ENCODE measurements at regions not wholly inside any gene's neighbourhood (a gene's known extent, or its start where the extent isn't known, plus 50 kb on each side); places are given as distances from the start of the nearest gene placed in this dataset.

GRCh38 chr10:81213370-81213769 is 661.6 kb upstream of the NRG3 start:
- no peak for TF ChIP-seq CTCF (IDR thresholded peaks at IDR 0.05; ENCODE audit: control extremely low read depth, extremely low read depth, low read depth, missing control alignments)
- DNase-seq (ENCODE audit: extremely low spot score), result no peak
- POLR2A ChIA-PET, result no interaction called here
- CTCF ChIA-PET, result no interaction called here

DNA sequence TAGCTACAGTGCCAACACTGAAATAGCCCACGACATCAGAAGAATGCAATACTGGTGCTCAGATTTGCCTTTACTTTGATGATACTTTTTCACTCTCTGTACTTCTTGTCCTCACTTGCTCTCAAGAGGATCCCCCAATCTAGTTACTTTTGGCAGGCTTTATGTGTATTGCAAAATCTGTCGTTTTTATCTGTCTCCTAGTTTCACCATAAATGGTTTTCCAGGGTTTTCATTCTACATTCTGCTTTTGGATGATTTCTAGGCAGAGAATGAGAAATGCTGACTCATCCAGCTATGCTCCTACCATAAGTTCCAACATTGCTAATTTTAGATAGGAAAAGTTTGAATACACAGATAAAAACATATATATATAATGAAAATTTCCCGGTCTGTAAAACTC is 659.5 kb upstream of the NRG3 start:
- no peak for DNase-seq (ENCODE audit: extremely low spot score)
- no peak for TF ChIP-seq CTCF (IDR thresholded peaks at IDR 0.05; ENCODE audit: control extremely low read depth, extremely low read depth, low read depth, missing control alignments)
- ChIA-PET POLR2A (no interaction called here), CTCF (no interaction called here)

DNA sequence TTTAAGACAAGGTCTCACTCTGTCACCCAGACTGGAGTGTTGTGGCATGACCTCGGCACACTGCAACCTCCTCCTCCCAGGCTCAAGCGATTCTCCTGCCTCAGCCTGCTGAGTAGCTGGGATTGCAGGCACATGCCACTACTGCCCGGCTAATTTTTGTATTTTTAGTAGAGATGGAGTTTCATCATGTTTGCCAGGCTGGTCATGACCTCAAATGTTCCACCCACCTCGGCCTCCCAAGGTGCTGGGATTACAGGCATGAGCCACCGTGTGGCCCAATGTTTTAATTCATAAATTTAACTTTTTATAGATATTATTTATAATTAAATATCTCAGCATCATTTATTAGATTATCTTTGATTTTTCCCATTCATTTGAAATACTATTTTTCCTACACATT is 658.0 kb upstream of the NRG3 start:
- ChIA-PET POLR2A (no interaction called here), CTCF (no interaction called here)
- TF ChIP-seq CTCF (IDR thresholded peaks at IDR 0.05; ENCODE audit: control extremely low read depth, extremely low read depth, low read depth, missing control alignments), result no peak
- DNase-seq (ENCODE audit: extremely low spot score), result no peak

- TF ChIP-seq CTCF (IDR thresholded peaks at IDR 0.05; ENCODE audit: control extremely low read depth, extremely low read depth, low read depth, missing control alignments), result no peak
- CTCF ChIA-PET, result no interaction called here
- no peak for DNase-seq (ENCODE audit: extremely low spot score)
- POLR2A ChIA-PET, result no interaction called here
Observed at GRCh38 chr10:81218307-81218706, 656.7 kb upstream of the NRG3 start.

DNA sequence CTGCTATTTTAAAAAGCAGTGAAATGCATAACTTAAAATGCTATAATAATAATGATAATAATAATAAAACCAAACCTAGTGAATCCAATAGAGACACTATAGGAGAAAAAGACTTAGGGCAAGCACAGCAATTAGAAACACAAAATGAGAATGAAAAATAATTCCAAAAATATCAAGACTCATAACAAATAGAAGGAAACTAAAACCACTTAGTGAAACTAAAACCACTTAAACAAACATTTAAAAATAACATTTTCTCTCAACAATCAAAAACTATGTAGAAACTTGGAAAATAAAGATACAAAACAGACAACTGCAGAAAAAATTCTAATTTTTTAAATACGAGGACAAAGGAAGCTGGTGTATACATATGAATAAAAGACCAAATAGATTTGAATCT is 655.2 kb upstream of the NRG3 start:
- no peak for DNase-seq (ENCODE audit: extremely low spot score)
- ChIA-PET CTCF (no interaction called here), POLR2A (no interaction called here)
- TF ChIP-seq CTCF (IDR thresholded peaks at IDR 0.05; ENCODE audit: control extremely low read depth, extremely low read depth, low read depth, missing control alignments), result no peak

- POLR2A ChIA-PET, result no interaction called here
Observed at GRCh38 chr10:81248886-81249285, 626.1 kb upstream of the NRG3 start.

More at GRCh38 chr10:81248886-81249285, 626.1 kb upstream of the NRG3 start:
- CTCF ChIA-PET, result no interaction called here
- no peak for DNase-seq (ENCODE audit: extremely low spot score)
- TF ChIP-seq CTCF (IDR thresholded peaks at IDR 0.05; ENCODE audit: control extremely low read depth, extremely low read depth, low read depth, missing control alignments), result no peak

Data from GM10248 (cell line).